Renal pelvis (tissue), 1 donor: ENCODE measurements at regions not wholly inside any gene's neighbourhood (a gene's known extent, or its start where the extent isn't known, plus 50 kb on each side); places are given as distances from the start of the nearest gene placed in this dataset.

Experiments used
- DNase-seq: peaks from one replicate; pipeline ENCODE4 v3.0.0-alpha.2; 2013

DNA sequence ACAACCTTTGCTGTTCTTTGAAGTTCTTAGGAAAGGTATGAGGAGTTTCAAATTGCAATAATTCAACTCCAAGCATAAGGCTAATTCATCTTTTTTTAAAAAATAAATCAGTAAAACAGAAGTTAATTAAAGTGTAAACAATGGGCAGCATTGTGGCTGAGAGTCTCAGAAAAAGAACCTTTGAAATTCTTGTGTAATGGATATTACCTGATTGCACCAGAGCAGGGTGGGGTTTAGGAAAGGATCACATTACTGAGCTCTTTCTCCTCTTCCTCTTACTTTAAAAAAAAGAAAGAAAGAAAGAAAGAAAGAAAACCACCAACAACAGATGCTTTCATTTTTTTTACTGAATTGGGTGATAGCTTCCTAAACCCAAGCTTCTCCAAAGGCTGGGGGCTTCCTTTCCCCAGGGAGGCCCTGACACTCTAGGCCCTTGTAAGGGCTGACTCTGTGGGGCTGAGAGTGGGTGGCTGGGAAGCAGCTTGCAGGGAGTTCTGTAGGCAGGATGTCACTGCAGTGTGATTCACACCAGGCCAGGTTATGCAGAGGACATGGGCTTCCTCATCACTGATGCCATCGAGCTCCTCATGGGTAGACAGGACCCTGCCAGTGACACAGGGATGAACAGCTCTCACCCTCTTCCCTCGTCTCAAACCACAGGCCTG is 564.5 kb downstream of the FGF9 start:
- no peak for DNase-seq

GRCh38 chr13:22235950-22236290 is 565.0 kb downstream of the FGF9 start:
- no peak for DNase-seq

DNA sequence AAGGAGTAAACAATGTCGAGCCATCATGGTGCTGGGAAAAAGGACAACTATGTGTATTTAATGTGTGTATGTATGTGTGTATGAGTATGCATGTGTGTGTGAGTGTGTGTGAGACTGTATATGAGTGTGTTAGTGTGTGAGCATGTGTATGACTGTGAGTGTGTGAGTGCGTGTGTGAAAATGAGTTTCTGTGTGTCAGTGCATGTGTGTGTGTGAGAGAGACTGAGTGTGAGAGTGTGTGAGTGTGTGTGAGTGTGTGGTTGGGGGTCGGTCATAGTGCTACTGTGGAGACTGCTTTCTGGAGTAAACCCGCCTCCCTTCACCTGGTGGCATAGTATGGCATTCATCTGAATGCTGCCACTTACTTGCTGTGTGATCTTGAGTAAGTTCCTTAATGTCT is 567.4 kb downstream of the FGF9 start:
- DNase-seq: no peak

- no peak for DNase-seq
Measured at GRCh38 chr13:22240716-22241115, 569.8 kb downstream of the FGF9 start.

GRCh38 chr13:22243469-22244163 is 572.7 kb downstream of the FGF9 start:
- no peak for DNase-seq

- no peak for DNase-seq
Measured at GRCh38 chr13:22252281-22252830, 581.5 kb downstream of the FGF9 start.

DNA sequence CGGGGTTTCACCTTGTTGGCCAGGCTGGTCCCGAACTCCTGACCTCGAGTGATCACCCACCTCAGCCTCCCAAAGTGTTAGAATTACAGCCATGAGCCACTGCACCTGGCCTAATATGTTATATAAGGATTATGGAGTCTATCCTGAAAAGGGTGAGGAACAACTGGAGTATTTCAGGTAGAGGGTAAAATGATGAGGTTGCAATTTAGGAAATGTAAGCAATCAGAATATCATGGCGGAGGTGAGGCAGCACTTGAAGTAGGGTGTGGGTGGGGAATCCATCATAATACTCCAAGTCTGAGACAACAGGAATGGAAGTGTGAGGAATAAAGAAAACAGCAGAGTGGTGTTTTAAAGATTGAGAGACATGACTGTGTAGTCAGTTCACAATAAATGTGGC is 582.2 kb downstream of the FGF9 start:
- DNase-seq: no peak

GRCh38 chr13:22256111-22256639 is 585.3 kb downstream of the FGF9 start:
- DNase-seq: no peak

- no peak for DNase-seq
Measured at GRCh38 chr13:22262001-22262885, 591.4 kb downstream of the FGF9 start.

DNA sequence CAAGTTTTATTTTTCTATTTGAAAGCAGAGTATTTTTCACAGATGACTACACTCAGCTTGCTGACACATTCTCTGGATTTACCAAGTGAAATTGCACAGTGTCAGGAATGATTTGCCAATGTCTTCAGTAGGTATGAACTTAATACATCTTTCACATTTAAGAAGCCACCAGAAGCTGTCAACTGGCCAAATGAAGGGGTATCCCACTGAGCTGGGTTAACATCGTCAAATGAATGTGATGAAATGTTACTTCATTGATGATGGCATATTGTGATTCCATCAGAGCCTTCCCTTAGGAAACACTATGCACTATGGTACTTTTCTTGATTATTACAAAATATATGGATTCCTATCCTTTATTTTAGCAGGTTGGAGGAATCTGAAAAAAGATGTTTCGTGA is 592.3 kb downstream of the FGF9 start:
- DNase-seq: no peak

DNA sequence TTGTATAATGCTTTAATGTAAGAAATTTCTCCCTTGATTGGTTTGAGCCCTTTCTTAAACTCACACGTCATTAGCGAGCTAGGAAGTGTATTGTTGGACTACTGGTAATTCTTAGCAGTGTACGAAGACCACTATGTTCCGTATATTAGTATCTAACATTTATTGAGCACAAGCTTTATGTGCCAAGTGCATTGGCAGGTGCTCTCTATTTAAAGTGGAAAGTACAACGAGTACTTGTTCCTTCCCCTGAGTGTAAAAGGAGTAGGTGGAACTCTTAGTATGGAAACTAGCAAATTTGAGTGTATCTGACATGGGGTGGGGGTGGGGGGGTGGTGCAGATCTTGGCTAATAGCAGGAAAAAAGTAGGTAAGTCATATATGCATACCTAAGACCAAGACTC is 594.7 kb downstream of the FGF9 start:
- DNase-seq: no peak

DNA sequence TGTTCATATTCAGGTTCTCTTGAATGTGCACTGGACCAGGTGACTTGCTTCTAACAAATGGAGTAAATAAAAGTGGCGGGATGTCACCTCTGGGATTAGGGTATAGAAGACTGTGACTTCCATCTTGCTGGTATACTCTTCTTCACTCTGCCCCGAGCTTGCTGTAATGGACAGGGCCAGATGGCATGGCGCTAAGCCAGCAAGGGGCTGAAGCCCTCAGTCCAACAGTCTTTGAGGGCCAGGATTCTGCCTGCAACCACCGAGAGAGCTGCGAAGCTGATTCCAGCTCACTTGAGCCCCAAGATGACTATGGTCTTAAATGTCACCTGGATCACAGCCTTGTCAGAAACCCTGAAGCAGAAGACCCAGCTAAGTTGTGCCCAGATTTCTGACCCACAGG is 600.0 kb downstream of the FGF9 start:
- DNase-seq: no peak

DNA sequence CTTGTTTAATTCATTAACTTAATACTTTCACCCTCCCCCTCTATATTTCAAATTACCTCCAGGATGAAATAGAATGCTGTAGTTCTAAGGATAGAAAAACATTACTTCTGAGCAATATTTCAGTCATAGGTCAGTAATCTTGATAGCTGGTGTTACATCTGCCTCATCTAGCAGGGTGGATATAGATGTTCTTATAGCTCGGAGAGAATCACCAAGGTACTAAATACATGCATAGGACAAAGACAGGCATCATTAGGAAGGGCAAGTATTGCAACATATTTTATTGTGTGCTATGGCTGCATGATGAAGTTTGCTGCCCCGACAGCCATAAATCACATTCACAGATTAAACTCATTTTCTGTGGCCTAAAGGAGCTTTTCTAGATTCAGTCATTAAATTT is 601.0 kb downstream of the FGF9 start:
- peak; percentile 60 for DNase-seq

DNA sequence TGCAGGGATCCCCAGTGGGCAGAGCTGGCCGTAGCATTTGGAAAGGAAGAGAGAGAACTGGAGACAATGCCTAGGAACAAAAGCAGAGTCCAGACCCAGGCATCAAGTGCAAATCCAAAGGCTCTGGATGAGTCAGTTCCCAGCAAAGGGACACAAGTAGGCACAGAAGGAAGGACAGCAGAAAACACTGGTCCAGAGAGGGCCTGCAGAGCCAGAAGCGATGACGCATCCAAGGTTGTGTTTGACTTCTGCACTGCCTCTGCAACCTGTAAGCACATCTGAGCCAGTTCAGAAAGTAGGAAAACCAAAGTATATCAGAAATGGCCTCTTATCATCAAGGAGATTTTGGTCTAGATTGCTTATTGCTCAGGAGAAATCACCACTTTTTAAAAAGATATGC is 604.5 kb downstream of the FGF9 start:
- no peak for DNase-seq

GRCh38 chr13:22276616-22277015 is 605.7 kb downstream of the FGF9 start:
- DNase-seq: no peak

DNA sequence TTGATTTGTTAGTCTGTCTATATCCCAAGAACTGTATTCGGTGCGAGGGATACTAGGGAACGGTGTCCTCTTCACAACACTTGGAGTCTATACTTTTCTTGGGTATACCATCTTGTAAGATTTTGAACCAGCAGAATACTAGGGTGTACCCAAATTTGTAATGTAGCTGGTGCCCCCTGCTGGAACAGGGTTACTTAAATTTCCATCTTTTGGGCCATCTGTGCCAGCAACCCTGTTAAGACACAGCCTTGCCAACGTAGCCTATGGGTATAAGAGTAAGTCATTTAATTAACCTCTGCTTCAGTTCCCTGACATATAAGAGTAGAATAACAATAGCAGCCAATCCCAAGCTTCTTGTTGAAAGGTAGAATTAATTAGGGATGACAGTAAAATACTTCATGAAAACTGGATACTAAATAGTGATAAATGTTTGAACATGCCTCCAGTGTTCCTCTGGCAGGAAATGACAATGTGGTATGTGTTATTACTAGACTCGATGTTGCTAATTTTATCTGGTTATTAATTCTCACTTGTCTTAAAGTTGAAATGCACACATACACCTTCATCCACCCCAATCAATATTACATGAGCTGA is 607.6 kb downstream of the FGF9 start:
- peak; percentile 37 for DNase-seq

DNA sequence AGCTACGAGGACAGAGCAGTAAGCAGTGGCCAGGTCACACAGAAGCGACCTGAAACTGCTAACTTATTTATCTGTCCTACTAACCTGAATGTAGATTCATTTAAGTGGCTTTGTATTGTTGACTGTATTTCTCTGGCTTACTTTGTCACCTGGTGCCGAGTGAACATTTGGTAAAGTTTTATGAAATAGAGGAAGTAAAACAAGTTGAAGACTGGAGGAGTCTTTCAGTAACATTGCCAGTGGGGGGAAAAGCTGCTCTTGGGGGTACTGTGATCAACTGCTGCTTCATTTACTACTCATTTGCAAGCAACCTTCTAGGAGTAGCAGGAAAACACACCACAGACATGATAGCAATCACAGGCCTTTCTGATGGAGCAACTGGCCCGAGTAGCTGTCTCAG is 615.0 kb downstream of the FGF9 start:
- no peak for DNase-seq

GRCh38 chr13:22286338-22286737 is 615.5 kb downstream of the FGF9 start:
- no peak for DNase-seq

DNA sequence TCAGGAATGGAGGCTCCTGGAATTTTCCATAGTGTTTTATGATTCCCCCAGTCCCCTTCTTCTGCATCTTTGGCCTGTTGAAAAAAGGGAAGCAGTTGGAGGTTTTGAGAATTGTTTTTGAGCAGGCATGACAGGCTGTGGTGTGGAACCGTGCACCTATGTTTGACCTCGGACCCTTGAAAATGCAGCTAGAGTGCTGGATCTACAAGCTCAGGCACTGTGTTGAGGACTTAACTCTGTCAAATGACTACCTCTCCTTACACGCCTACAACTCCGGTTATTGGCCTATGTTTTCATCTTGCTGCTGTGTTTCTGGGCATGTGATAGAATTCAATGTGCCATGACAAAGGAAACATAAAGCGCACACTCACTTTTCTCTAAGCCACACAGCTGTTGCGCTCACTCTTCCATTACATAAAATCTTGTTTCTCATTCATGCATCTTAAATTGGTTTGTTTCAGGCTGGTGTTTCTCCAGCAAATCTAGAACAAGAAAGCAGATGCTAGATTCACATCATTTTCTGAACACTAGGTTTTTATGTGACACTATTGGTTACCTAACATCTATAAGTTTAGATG is 616.6 kb downstream of the FGF9 start:
- no peak for DNase-seq

DNA sequence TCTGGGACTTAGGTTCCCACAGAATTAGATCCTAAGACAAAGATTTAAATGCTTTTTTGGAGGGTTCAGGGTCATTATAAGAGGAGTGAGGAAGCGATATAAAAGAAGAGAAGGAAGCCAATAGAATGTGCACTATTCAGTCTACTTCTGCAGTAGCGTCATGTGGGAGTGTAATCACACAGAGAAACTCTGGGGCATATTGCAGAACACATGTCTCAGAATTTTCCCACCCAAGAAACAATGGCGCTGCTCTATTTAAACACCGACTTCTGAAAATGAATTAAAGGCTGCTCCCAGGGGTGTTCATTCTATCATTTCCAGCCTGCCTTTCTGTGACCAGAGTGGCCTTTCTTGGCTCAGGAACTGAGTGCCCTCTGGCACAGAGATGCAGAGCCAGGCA is 617.6 kb downstream of the FGF9 start:
- no peak for DNase-seq

DNA sequence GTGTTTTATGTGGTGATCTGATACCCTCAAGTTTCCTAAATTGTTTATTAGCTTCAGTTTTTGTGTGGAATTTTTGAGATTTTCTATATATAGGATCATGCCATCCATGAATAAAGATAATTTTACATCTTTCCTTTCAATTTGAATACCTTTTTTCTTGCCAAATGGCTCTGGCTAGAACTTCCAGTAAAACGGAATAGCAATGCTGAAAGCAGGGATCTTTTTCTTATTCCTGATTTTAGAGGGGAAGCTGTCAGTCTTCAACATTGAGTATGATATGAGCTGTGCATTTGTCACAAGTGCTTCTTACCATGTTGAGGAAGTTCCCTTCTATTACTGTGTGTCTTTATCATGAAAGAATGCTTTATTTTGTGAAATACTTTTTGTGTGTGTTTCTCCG is 618.8 kb downstream of the FGF9 start:
- DNase-seq: no peak

GRCh38 chr13:22298530-22298929 is 627.7 kb downstream of the FGF9 start:
- DNase-seq: no peak
